Suprapubic skin (tissue), 4 donors: ENCODE measurements at regions not wholly inside any gene's neighbourhood (a gene's known extent, or its start where the extent isn't known, plus 50 kb on each side); places are given as distances from the start of the nearest gene placed in this dataset.

Experiments
- DNase-seq, 2 donors: peaks; one replicate each; pipeline ENCODE4 v3.0.0-alpha.2; 2019; ENCODE audit warnings: low spot score in 2 of 2
- H3K27ac ChIP-seq: fragments of 200-600 bp; sonication (generic); one replicate; pipeline ENCODE4 v1.5.1; 2019
- H3K27me3 ChIP-seq: fragments of 200-600 bp; sonication (generic); one replicate; pipeline ENCODE4 v1.5.1; 2019
- H3K36me3 ChIP-seq: fragments of 200-600 bp; sonication (generic); one replicate; pipeline ENCODE4 v1.5.1; 2019
- H3K4me1 ChIP-seq: fragments of 200-600 bp; sonication (generic); one replicate; pipeline ENCODE4 v1.5.1; 2019
- H3K4me3 ChIP-seq: fragments of 200-600 bp; sonication (generic); one replicate; pipeline ENCODE4 v1.5.1; 2019; ENCODE audit warnings: mild to moderate bottlenecking
- H3K9me3 ChIP-seq: fragments of 200-600 bp; sonication (generic); one replicate; pipeline ENCODE4 v1.5.1; 2019
- EP300 ChIP-seq: sonication (generic); formaldehyde crosslinking; IDR thresholded peaks from one replicate; pipeline ENCODE4 v1.6.1; 2017; ENCODE audit warnings: antibody characterized with exemption
- POLR2A ChIP-seq, 2 donors: fragments of 450-650 bp; IDR thresholded peaks; one replicate each; pipeline ENCODE4 v1.6.1; 2017; ENCODE audit warnings: antibody characterized with exemption in 2 of 2, mild to moderate bottlenecking in 2 of 2, moderate library complexity in 2 of 2
- POLR2AphosphoS5 ChIP-seq, 3 donors: sonication (generic); formaldehyde crosslinking; IDR thresholded peaks; one replicate each; pipeline ENCODE4 v1.6.1; 2017; ENCODE audit warnings: antibody characterized with exemption in 3 of 3
- WGBS: methylation state at CpG from one replicate; pipeline ENCODE4 v1.1.5; 2018; 5-methylcytosine and 5-hydroxymethylcytosine counted together
- TF ChIP-seq, protein P1 (sequence below), 2 donors: fragments of 200-600 bp in 1 of 2; fragments of 450-650 bp in 1 of 2; sonication (generic) in 1 of 2; IDR thresholded peaks; one replicate each; pipeline ENCODE4 v1.5.1; 2016 to 2019; ENCODE audit warnings: antibody characterized with exemption in 2 of 2, mild to moderate bottlenecking in 1 of 2, moderate library complexity in 1 of 2

GRCh38 chr6:126173265-126173664, 166.7 kb upstream of the CENPW start:
- no peaks in the 10 kb centered on the region for H3K9me3 ChIP-seq
- H3K4me3 ChIP-seq: no peak overlapping the region
- H3K27ac ChIP-seq: no peak overlapping the region
- no peaks in the 10 kb centered on the region for H3K36me3 ChIP-seq
- no peaks in the 10 kb centered on the region for H3K27me3 ChIP-seq
- TF ChIP-seq POLR2AphosphoS5 (IDR thresholded peaks at IDR 0.05): no peak
- TF ChIP-seq EP300: no peak
- TF ChIP-seq, protein P1, sequence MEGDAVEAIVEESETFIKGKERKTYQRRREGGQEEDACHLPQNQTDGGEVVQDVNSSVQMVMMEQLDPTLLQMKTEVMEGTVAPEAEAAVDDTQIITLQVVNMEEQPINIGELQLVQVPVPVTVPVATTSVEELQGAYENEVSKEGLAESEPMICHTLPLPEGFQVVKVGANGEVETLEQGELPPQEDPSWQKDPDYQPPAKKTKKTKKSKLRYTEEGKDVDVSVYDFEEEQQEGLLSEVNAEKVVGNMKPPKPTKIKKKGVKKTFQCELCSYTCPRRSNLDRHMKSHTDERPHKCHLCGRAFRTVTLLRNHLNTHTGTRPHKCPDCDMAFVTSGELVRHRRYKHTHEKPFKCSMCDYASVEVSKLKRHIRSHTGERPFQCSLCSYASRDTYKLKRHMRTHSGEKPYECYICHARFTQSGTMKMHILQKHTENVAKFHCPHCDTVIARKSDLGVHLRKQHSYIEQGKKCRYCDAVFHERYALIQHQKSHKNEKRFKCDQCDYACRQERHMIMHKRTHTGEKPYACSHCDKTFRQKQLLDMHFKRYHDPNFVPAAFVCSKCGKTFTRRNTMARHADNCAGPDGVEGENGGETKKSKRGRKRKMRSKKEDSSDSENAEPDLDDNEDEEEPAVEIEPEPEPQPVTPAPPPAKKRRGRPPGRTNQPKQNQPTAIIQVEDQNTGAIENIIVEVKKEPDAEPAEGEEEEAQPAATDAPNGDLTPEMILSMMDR (IDR thresholded peaks at IDR 0.05): no peak
- TF ChIP-seq POLR2A (IDR thresholded peaks at IDR 0.05): no peak
- DNase-seq: no peak
- WGBS: 80% methylated on average over 4 of the region's 4 CpGs
- peaks cover 3% of the 10 kb centered on the region for H3K4me1 ChIP-seq

- Histone ChIP-seq H3K4me1 (peaks cover 3% of the 10 kb centered on the region), H3K4me3 (no peak overlapping the region), H3K9me3 (no peaks in the 10 kb centered on the region), H3K27ac (no peak overlapping the region), H3K36me3 (no peaks in the 10 kb centered on the region), H3K27me3 (no peaks in the 10 kb centered on the region)
- no peak for DNase-seq
- WGBS: 94% methylated on average over 1 of the region's 1 CpG
- TF ChIP-seq, protein P1 (IDR thresholded peaks at IDR 0.05): no peak
- TF ChIP-seq EP300: no peak
- TF ChIP-seq POLR2A (IDR thresholded peaks at IDR 0.05): no peak
- TF ChIP-seq POLR2AphosphoS5 (IDR thresholded peaks at IDR 0.05): no peak
Measured at GRCh38 chr6:126174697-126175096, 165.2 kb upstream of the CENPW start.

DNA sequence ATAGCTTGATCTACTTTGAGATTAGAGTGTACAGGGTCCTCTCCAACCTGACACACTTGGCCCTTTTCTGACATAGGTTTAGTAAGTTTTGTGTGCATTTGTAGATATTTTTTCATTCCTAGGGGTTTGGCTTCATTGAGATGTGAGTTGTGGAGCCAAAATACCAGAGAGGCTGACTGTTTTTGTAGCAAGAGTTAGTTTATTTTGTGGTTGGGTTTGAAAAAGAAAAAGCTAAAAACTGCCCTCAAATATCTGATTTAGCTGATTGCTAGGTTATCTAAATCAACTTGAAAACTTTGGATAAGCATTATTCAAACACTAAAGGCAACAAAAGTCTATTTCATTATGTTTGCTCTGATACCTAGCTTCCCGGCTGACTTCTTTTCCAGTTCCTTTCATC, 164.7 kb upstream of the CENPW start:
- TF ChIP-seq POLR2A (IDR thresholded peaks at IDR 0.05) (no peak), EP300 (no peak), POLR2AphosphoS5 (IDR thresholded peaks at IDR 0.05) (no peak)
- TF ChIP-seq, protein P1 (IDR thresholded peaks at IDR 0.05): no peak
- Histone ChIP-seq H3K36me3 (no peaks in the 10 kb centered on the region), H3K4me3 (no peak overlapping the region), H3K27me3 (no peaks in the 10 kb centered on the region), H3K4me1 (peaks cover 3% of the 10 kb centered on the region), H3K27ac (no peak overlapping the region), H3K9me3 (no peaks in the 10 kb centered on the region)
- no peak for DNase-seq
- WGBS: 77% methylated on average over 1 of the region's 1 CpG

DNA sequence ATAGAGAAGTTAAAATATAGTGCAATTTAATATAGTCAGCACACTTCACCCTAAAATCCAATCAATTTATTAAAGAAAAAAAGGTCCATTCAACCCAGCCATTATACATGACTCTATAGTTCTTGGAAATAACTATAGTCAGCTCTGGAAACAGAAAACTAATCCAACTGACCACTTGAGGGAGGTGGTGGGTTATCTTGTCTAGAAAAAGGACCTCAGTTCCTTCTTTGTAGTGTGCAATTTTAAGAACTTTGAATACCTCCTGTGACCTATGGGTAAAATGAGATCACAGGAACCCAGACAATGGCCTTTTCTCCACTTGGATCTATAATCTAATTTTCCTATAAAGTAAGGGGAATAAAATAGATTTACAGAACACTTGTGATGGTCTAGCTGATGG, 163.6 kb upstream of the CENPW start:
- TF ChIP-seq POLR2A (IDR thresholded peaks at IDR 0.05) (no peak), EP300 (no peak), POLR2AphosphoS5 (IDR thresholded peaks at IDR 0.05) (no peak)
- TF ChIP-seq, protein P1 (IDR thresholded peaks at IDR 0.05): no peak
- no peak for DNase-seq

DNA sequence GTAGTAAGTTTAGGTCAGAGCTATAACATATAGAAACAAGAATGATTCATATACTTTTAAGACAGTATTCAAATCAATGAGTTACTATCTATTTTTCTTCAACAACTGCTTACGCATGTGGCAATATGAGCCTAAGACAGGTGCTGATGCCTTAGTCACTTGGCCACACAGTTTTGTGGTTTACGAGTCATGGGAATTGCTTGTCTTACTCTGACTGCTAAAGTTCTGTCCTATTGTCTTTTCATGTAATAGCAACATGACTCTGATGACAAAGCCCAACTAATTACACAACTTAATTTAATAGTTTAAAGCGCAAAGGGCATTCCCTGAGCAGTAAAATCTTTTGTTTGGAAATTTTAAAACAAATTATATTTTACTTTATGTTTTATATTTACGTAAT, 159.3 kb upstream of the CENPW start:
- DNase-seq: no peak
- 67% methylated on average over 4 of the region's 4 CpGs for WGBS
- no peaks in the 10 kb centered on the region for H3K9me3 ChIP-seq
- H3K27me3 ChIP-seq: no peaks in the 10 kb centered on the region
- no peaks in the 10 kb centered on the region for H3K4me1 ChIP-seq
- H3K4me3 ChIP-seq: no peak overlapping the region
- no peak overlapping the region for H3K27ac ChIP-seq
- no peaks in the 10 kb centered on the region for H3K36me3 ChIP-seq
- TF ChIP-seq POLR2AphosphoS5 (IDR thresholded peaks at IDR 0.05): no peak
- no peak for TF ChIP-seq EP300
- TF ChIP-seq, protein P1 (IDR thresholded peaks at IDR 0.05): no peak
- TF ChIP-seq POLR2A (IDR thresholded peaks at IDR 0.05): no peak

More for the DNA sequence above, 163.6 kb upstream of the CENPW start:
- Histone ChIP-seq H3K27me3 (no peaks in the 10 kb centered on the region), H3K27ac (no peak overlapping the region), H3K36me3 (no peaks in the 10 kb centered on the region), H3K4me3 (no peak overlapping the region), H3K4me1 (no peaks in the 10 kb centered on the region), H3K9me3 (no peaks in the 10 kb centered on the region)
